ENCODE measurements at regions not wholly inside any gene's neighbourhood (a gene's known extent, or its start where the extent isn't known, plus 50 kb on each side); places are given as distances from the start of the nearest gene placed in this dataset.

DNA sequence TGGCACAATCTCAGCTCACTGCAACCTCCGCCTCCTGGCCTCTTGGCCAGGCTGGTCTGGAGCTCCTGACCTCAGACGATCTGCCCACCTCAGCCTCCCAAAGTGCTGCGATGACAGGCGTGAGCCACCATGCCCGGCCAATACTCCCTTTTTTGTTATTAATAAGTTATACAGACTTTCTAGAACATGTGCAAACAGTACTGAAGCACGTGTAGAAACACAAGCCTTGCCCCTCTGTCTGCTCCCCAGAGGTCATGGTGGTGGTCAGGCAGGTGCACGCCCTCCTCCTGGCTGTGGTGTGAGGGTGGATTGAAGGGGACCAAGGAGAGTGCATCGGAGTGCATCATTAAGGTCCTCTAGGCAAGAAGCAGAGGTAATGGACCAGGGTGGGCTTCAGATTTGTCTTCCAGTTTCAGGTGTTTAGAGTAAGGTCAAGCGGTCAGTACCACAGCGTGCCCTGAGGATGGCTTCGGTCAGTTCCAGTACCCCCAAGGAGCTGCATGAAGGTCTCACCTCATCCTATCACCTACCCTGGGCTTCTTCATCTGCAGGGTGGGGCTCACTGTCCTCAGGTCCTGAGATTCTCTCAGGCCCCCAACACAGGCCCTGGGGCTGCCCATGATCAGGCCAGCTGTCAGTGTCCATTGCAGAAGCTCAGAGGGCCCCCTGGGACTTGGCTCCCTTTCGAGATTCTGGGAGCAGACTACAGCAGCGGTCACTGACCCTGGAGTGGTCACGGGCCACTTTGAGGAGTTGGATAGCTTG is 124.3 kb downstream of the GLI2 start:
- no peak for DNase-seq (ENCODE audit: low read depth, low spot score)
- no peak overlapping the region for H3K27ac ChIP-seq (ENCODE audit: low read length)
- peaks cover 14% of the 10 kb centered on the region for H3K4me1 ChIP-seq (ENCODE audit: control insufficient read depth, insufficient read depth, low read length)
- H3K27me3 ChIP-seq (ENCODE audit: control insufficient read depth, insufficient read depth, low read length), result no peaks in the 10 kb centered on the region
- H3K36me3 ChIP-seq (ENCODE audit: control insufficient read depth, insufficient read depth, low read length), result no peaks in the 10 kb centered on the region
- no peaks in the 10 kb centered on the region for H3K9me3 ChIP-seq (ENCODE audit: control insufficient read depth, insufficient read depth, low read length)
- H3K4me3 ChIP-seq (ENCODE audit: low read length), result no peak overlapping the region
- no CpG with 5 or more reads among the region's 14 CpGs for WGBS (ENCODE audit: insufficient coverage, insufficient read length)

DNA sequence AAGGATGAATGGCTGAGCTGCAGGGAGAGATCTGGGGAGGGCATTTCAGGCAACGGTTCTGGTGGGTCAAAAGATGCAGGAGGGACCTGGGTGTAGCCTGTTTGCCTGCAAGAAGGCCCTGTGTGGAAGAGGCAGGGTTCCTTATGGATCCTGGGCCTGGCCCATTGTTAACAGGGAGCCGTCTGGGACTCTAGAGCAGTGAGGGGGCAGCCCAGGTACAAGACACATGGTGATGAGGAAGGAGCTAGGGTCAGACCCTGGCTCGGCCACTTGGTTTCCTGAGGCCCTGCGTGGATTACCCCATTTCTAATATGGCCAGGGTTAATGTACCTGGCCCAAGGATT is 124.9 kb downstream of the GLI2 start:
- H3K9me3 ChIP-seq (ENCODE audit: control insufficient read depth, insufficient read depth, low read length), result no peaks in the 10 kb centered on the region
- no peak overlapping the region for H3K4me3 ChIP-seq (ENCODE audit: low read length)
- H3K36me3 ChIP-seq (ENCODE audit: control insufficient read depth, insufficient read depth, low read length), result no peaks in the 10 kb centered on the region
- peaks cover 14% of the 10 kb centered on the region for H3K4me1 ChIP-seq (ENCODE audit: control insufficient read depth, insufficient read depth, low read length)
- H3K27ac ChIP-seq (ENCODE audit: low read length), result no peak overlapping the region
- no peaks in the 10 kb centered on the region for H3K27me3 ChIP-seq (ENCODE audit: control insufficient read depth, insufficient read depth, low read length)
- WGBS (ENCODE audit: insufficient coverage, insufficient read length), result no CpG with 5 or more reads among the region's 4 CpGs
- no peak for DNase-seq (ENCODE audit: low read depth, low spot score)

- H3K4me1 ChIP-seq (ENCODE audit: control insufficient read depth, insufficient read depth, low read length), result peaks cover 14% of the 10 kb centered on the region
- WGBS (ENCODE audit: insufficient coverage, insufficient read length), result no CpG with 5 or more reads among the region's 5 CpGs
- H3K9me3 ChIP-seq (ENCODE audit: control insufficient read depth, insufficient read depth, low read length), result no peaks in the 10 kb centered on the region
- H3K36me3 ChIP-seq (ENCODE audit: control insufficient read depth, insufficient read depth, low read length), result no peaks in the 10 kb centered on the region
- no peaks in the 10 kb centered on the region for H3K27me3 ChIP-seq (ENCODE audit: control insufficient read depth, insufficient read depth, low read length)
- H3K4me3 ChIP-seq (ENCODE audit: low read length), result no peak overlapping the region
- no peak overlapping the region for H3K27ac ChIP-seq (ENCODE audit: low read length)
- DNase-seq (ENCODE audit: low read depth, low spot score), result no peak
Measured at GRCh38 chr2:120861191-120861575, 125.5 kb downstream of the GLI2 start.

DNA sequence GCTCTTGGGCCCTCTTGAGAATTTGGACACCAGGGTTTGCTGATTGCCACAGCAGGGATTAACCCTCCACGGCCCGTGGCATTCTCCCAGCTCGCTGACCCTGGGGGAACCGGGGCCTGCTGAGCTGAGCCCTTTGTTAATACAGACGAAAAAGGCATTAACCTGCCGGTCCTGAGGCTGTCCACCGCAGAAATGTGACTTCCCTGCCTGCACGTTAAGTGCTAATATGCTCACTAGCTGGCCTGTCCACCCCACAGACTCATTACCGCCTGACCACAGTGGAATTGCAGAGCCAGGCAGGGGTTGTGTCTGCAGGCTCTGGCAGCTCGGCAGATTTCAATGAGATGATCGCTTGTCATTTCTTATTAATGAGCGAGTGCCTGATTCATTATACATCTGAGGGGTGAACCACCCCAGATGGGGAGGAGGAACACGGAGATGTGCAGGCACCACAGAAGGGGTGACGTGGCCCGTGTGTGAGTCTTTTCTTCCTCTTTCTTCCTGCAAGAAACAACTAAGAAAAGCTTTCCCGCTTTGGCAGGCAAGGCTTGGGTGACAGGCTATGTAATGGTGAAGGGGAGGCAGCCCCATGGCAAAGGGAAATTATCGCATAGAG is 126.0 kb downstream of the GLI2 start:
- no CpG with 5 or more reads among the region's 17 CpGs for WGBS (ENCODE audit: insufficient coverage, insufficient read length)
- Histone ChIP-seq H3K9me3 (ENCODE audit: control insufficient read depth, insufficient read depth, low read length) (no peaks in the 10 kb centered on the region), H3K36me3 (ENCODE audit: control insufficient read depth, insufficient read depth, low read length) (no peaks in the 10 kb centered on the region), H3K27me3 (ENCODE audit: control insufficient read depth, insufficient read depth, low read length) (no peaks in the 10 kb centered on the region), H3K27ac (ENCODE audit: low read length) (no peak overlapping the region), H3K4me3 (ENCODE audit: low read length) (no peak overlapping the region), H3K4me1 (ENCODE audit: control insufficient read depth, insufficient read depth, low read length) (peaks cover 16% of the 10 kb centered on the region)
- DNase-seq (ENCODE audit: low read depth, low spot score), result no peak

- Histone ChIP-seq H3K27me3 (ENCODE audit: control insufficient read depth, insufficient read depth, low read length) (no peaks in the 10 kb centered on the region), H3K27ac (ENCODE audit: low read length) (no peak overlapping the region), H3K36me3 (ENCODE audit: control insufficient read depth, insufficient read depth, low read length) (no peaks in the 10 kb centered on the region), H3K4me3 (ENCODE audit: low read length) (no peak overlapping the region), H3K9me3 (ENCODE audit: control insufficient read depth, insufficient read depth, low read length) (no peaks in the 10 kb centered on the region), H3K4me1 (ENCODE audit: control insufficient read depth, insufficient read depth, low read length) (peaks cover 21% of the 10 kb centered on the region)
- no CpG with 5 or more reads among the region's 18 CpGs for WGBS (ENCODE audit: insufficient coverage, insufficient read length)
- DNase-seq (ENCODE audit: low read depth, low spot score), result no peak
Measured at GRCh38 chr2:120862201-120863060, 126.8 kb downstream of the GLI2 start.

DNA sequence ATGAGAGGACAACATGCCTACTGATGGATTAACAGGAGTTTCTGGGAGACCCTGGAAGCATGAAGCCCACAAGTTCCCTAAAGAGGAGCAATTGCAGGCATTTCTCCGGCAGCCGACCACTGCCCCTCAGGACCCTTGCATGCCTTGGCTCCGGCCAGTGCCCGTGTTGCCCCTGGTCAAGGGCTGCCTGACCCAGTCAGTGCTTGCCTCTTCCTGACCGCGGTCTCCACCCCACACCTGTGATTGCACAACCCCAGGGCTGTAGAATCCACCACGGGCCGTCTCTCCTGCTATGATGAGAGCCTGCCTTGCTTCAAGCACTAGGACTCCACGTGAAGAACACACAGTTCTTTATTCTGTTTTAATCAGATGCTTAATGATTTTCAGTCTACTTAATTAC is 127.5 kb downstream of the GLI2 start:
- Histone ChIP-seq H3K27ac (ENCODE audit: low read length) (no peak overlapping the region), H3K4me1 (ENCODE audit: control insufficient read depth, insufficient read depth, low read length) (peaks cover 24% of the 10 kb centered on the region), H3K27me3 (ENCODE audit: control insufficient read depth, insufficient read depth, low read length) (no peaks in the 10 kb centered on the region), H3K4me3 (ENCODE audit: low read length) (no peak overlapping the region), H3K9me3 (ENCODE audit: control insufficient read depth, insufficient read depth, low read length) (no peaks in the 10 kb centered on the region), H3K36me3 (ENCODE audit: control insufficient read depth, insufficient read depth, low read length) (no peaks in the 10 kb centered on the region)
- DNase-seq (ENCODE audit: low read depth, low spot score), result no peak
- no CpG with 5 or more reads among the region's 9 CpGs for WGBS (ENCODE audit: insufficient coverage, insufficient read length)

- DNase-seq (ENCODE audit: low read depth, low spot score), result no peak
- Histone ChIP-seq H3K9me3 (ENCODE audit: control insufficient read depth, insufficient read depth, low read length) (no peaks in the 10 kb centered on the region), H3K4me1 (ENCODE audit: control insufficient read depth, insufficient read depth, low read length) (peaks cover 25% of the 10 kb centered on the region), H3K4me3 (ENCODE audit: low read length) (no peak overlapping the region), H3K27me3 (ENCODE audit: control insufficient read depth, insufficient read depth, low read length) (no peaks in the 10 kb centered on the region), H3K36me3 (ENCODE audit: control insufficient read depth, insufficient read depth, low read length) (no peaks in the 10 kb centered on the region), H3K27ac (ENCODE audit: low read length) (no peak overlapping the region)
- no CpG with 5 or more reads among the region's 10 CpGs for WGBS (ENCODE audit: insufficient coverage, insufficient read length)
Measured at GRCh38 chr2:120863661-120864320, 128.1 kb downstream of the GLI2 start.

GRCh38 chr2:120864981-120865380 is 129.3 kb downstream of the GLI2 start:
- DNase-seq (ENCODE audit: low read depth, low spot score), result no peak
- H3K9me3 ChIP-seq (ENCODE audit: control insufficient read depth, insufficient read depth, low read length), result no peaks in the 10 kb centered on the region
- H3K27me3 ChIP-seq (ENCODE audit: control insufficient read depth, insufficient read depth, low read length), result no peaks in the 10 kb centered on the region
- no peak overlapping the region for H3K27ac ChIP-seq (ENCODE audit: low read length)
- peaks cover 23% of the 10 kb centered on the region for H3K4me1 ChIP-seq (ENCODE audit: control insufficient read depth, insufficient read depth, low read length)
- no peaks in the 10 kb centered on the region for H3K36me3 ChIP-seq (ENCODE audit: control insufficient read depth, insufficient read depth, low read length)
- no CpG with 5 or more reads among the region's 11 CpGs for WGBS (ENCODE audit: insufficient coverage, insufficient read length)
- no peak overlapping the region for H3K4me3 ChIP-seq (ENCODE audit: low read length)

GRCh38 chr2:120865656-120866055 is 130.0 kb downstream of the GLI2 start:
- no peak for DNase-seq (ENCODE audit: low read depth, low spot score)
- no peak overlapping the region for H3K4me3 ChIP-seq (ENCODE audit: low read length)
- H3K27me3 ChIP-seq (ENCODE audit: control insufficient read depth, insufficient read depth, low read length), result no peaks in the 10 kb centered on the region
- H3K4me1 ChIP-seq (ENCODE audit: control insufficient read depth, insufficient read depth, low read length), result peaks cover 23% of the 10 kb centered on the region
- no peak overlapping the region for H3K27ac ChIP-seq (ENCODE audit: low read length)
- H3K9me3 ChIP-seq (ENCODE audit: control insufficient read depth, insufficient read depth, low read length), result no peaks in the 10 kb centered on the region
- WGBS (ENCODE audit: insufficient coverage, insufficient read length), result no CpG with 5 or more reads among the region's 8 CpGs
- H3K36me3 ChIP-seq (ENCODE audit: control insufficient read depth, insufficient read depth, low read length), result no peaks in the 10 kb centered on the region

GRCh38 chr2:120866071-120866470 is 130.4 kb downstream of the GLI2 start:
- no CpG with 5 or more reads among the region's 7 CpGs for WGBS (ENCODE audit: insufficient coverage, insufficient read length)

More at GRCh38 chr2:120866071-120866470, 130.4 kb downstream of the GLI2 start:
- Histone ChIP-seq H3K36me3 (ENCODE audit: control insufficient read depth, insufficient read depth, low read length) (no peaks in the 10 kb centered on the region), H3K27ac (ENCODE audit: low read length) (no peak overlapping the region), H3K27me3 (ENCODE audit: control insufficient read depth, insufficient read depth, low read length) (no peaks in the 10 kb centered on the region), H3K4me3 (ENCODE audit: low read length) (no peak overlapping the region), H3K9me3 (ENCODE audit: control insufficient read depth, insufficient read depth, low read length) (no peaks in the 10 kb centered on the region), H3K4me1 (ENCODE audit: control insufficient read depth, insufficient read depth, low read length) (peaks cover 22% of the 10 kb centered on the region)
- no peak for DNase-seq (ENCODE audit: low read depth, low spot score)

Measured in iPS DF 6.9 (cell line).